NB4 (cell line): ENCODE measurements at regions not wholly inside any gene's neighbourhood (a gene's known extent, or its start where the extent isn't known, plus 50 kb on each side); places are given as distances from the start of the nearest gene placed in this dataset.

ENCODE experiments used
- POLR2A ChIP-seq: IDR thresholded peaks from 2 replicates; pipeline ENCODE4 v1.6.1; 2011; ENCODE audit warnings: mild to moderate bottlenecking; ENCODE audit not compliant: insufficient read length; ENCODE audit errors: extremely low read depth
- TF ChIP-seq, protein P1 (sequence below): IDR thresholded peaks from one replicate; pipeline ENCODE4 v1.5.1; 2012; ENCODE audit warnings: low read depth, low read length
- TF ChIP-seq, protein P2 (sequence below): IDR thresholded peaks from 2 replicates; pipeline ENCODE4 v1.6.1; 2011; ENCODE audit warnings: low read depth, low read length

DNA sequence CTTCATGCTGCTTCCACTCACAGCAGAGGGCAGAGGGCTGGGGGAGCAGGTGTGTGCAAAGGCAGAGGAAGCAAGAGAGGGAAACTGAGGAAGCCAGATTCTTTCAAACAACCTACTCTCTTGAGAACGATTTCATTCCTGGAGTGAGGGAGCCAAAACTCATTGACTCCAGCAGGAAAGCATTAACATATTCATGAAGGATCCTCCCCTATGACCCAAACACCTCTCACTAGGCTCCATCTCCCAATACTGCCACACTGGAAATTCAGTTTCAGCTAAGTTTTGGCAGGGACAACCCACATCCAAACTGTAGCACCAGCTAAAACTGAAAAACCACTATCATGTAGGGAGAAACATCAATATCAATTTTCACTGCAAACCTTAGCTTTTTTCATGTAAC, 125.1 kb downstream of the OLIG3 start:
- TF ChIP-seq, protein P1, sequence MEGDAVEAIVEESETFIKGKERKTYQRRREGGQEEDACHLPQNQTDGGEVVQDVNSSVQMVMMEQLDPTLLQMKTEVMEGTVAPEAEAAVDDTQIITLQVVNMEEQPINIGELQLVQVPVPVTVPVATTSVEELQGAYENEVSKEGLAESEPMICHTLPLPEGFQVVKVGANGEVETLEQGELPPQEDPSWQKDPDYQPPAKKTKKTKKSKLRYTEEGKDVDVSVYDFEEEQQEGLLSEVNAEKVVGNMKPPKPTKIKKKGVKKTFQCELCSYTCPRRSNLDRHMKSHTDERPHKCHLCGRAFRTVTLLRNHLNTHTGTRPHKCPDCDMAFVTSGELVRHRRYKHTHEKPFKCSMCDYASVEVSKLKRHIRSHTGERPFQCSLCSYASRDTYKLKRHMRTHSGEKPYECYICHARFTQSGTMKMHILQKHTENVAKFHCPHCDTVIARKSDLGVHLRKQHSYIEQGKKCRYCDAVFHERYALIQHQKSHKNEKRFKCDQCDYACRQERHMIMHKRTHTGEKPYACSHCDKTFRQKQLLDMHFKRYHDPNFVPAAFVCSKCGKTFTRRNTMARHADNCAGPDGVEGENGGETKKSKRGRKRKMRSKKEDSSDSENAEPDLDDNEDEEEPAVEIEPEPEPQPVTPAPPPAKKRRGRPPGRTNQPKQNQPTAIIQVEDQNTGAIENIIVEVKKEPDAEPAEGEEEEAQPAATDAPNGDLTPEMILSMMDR, result no peak
- no peak for TF ChIP-seq POLR2A
- TF ChIP-seq, protein P2, sequence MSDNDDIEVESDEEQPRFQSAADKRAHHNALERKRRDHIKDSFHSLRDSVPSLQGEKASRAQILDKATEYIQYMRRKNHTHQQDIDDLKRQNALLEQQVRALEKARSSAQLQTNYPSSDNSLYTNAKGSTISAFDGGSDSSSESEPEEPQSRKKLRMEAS, result no peak
